ENCODE measurements at regions not wholly inside any gene's neighbourhood (a gene's known extent, or its start where the extent isn't known, plus 50 kb on each side); places are given as distances from the start of the nearest gene placed in this dataset.

DNA sequence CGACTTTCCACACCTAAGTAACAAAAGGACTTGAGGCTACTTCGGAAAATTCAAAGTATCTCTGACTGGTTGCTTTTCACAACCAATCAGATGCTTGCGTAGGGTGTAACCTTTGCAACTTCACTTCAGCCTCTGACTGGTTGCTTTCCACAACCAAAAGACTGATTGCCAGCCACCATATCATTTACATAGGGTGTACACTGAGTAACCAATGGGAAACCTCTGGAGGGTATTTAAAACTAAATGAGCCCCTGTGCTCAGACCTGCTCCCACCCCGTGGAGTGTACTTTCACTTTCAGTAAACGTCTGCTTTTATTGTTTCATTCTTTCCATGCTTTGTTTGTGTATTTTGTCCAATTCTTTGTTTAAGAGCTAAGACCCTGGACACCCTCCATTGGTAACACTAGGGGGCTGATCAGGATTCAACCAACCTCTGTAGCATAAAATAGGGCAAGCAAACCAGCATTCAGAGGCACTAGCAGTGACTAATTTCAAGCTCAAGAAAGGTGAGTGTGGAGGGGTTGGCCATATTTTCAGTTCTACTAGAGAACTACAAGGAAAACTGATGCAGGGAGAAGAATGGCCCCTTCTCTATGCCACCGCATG lies 390.8 kb downstream of the POM121L12 start:
- DNase-seq (ENCODE audit: low spot score): no peak
- Mint-ChIP-seq H3K4me1 (ENCODE audit: low read depth) (no peaks in the 10 kb centered on the region), H3K27me3 (ENCODE audit: low read depth) (no peaks in the 10 kb centered on the region), H3K36me3 (ENCODE audit: low read depth) (no peaks in the 10 kb centered on the region), H3K4me3 (ENCODE audit: unreplicated experiment) (no peak overlapping the region), H3K9me3 (ENCODE audit: low read depth) (peaks cover 6% of the 10 kb centered on the region), H3K27ac (ENCODE audit: unreplicated experiment) (no peak overlapping the region)
- TF ChIP-seq, protein P1, sequence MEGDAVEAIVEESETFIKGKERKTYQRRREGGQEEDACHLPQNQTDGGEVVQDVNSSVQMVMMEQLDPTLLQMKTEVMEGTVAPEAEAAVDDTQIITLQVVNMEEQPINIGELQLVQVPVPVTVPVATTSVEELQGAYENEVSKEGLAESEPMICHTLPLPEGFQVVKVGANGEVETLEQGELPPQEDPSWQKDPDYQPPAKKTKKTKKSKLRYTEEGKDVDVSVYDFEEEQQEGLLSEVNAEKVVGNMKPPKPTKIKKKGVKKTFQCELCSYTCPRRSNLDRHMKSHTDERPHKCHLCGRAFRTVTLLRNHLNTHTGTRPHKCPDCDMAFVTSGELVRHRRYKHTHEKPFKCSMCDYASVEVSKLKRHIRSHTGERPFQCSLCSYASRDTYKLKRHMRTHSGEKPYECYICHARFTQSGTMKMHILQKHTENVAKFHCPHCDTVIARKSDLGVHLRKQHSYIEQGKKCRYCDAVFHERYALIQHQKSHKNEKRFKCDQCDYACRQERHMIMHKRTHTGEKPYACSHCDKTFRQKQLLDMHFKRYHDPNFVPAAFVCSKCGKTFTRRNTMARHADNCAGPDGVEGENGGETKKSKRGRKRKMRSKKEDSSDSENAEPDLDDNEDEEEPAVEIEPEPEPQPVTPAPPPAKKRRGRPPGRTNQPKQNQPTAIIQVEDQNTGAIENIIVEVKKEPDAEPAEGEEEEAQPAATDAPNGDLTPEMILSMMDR (IDR thresholded peaks at IDR 0.05): no peak

DNA sequence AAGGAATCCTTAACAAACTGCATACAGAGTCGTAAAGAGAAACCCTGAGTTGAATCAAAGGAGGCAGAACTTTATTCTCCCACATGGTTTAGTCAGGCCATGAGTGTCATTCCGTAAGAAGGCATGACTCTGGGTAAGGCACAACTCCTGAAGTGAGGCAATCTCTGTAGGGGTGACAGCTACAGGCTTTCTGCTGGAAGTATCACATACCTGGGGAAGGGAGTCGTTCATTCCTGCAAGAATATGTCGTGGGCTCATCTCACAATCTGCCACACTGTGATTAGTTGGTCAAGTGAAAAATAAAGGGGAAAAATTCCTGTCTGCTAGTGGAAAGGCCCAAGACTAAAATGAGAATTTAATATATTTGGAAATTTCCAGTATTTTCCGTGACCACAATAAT lies 392.6 kb downstream of the POM121L12 start:
- Mint-ChIP-seq H3K27ac (ENCODE audit: unreplicated experiment) (no peak overlapping the region), H3K4me3 (ENCODE audit: unreplicated experiment) (no peak overlapping the region), H3K36me3 (ENCODE audit: low read depth) (no peaks in the 10 kb centered on the region), H3K27me3 (ENCODE audit: low read depth) (no peaks in the 10 kb centered on the region), H3K4me1 (ENCODE audit: low read depth) (no peaks in the 10 kb centered on the region), H3K9me3 (ENCODE audit: low read depth) (peaks cover 6% of the 10 kb centered on the region)
- DNase-seq (ENCODE audit: low spot score): no peak
- TF ChIP-seq, protein P1 (IDR thresholded peaks at IDR 0.05): no peak

GRCh38 chr7:53431901-53432300 lies 396.5 kb downstream of the POM121L12 start:
- peaks cover 6% of the 10 kb centered on the region for H3K9me3 Mint-ChIP-seq (ENCODE audit: low read depth)
- no peak for DNase-seq (ENCODE audit: low spot score)
- H3K27ac Mint-ChIP-seq (ENCODE audit: unreplicated experiment): no peak overlapping the region
- no peak overlapping the region for H3K4me3 Mint-ChIP-seq (ENCODE audit: unreplicated experiment)
- H3K27me3 Mint-ChIP-seq (ENCODE audit: low read depth): no peaks in the 10 kb centered on the region
- no peaks in the 10 kb centered on the region for H3K36me3 Mint-ChIP-seq (ENCODE audit: low read depth)
- no peaks in the 10 kb centered on the region for H3K4me1 Mint-ChIP-seq (ENCODE audit: low read depth)
- TF ChIP-seq, protein P1 (IDR thresholded peaks at IDR 0.05): no peak

GRCh38 chr7:53437336-53437735 lies 401.9 kb downstream of the POM121L12 start:
- H3K9me3 Mint-ChIP-seq (ENCODE audit: low read depth): no peaks in the 10 kb centered on the region
- no peak overlapping the region for H3K27ac Mint-ChIP-seq (ENCODE audit: unreplicated experiment)
- H3K4me3 Mint-ChIP-seq (ENCODE audit: unreplicated experiment): no peak overlapping the region
- H3K4me1 Mint-ChIP-seq (ENCODE audit: low read depth): no peaks in the 10 kb centered on the region
- no peaks in the 10 kb centered on the region for H3K36me3 Mint-ChIP-seq (ENCODE audit: low read depth)
- DNase-seq (ENCODE audit: low spot score): no peak
- H3K27me3 Mint-ChIP-seq (ENCODE audit: low read depth): no peaks in the 10 kb centered on the region
- TF ChIP-seq, protein P1 (IDR thresholded peaks at IDR 0.05): no peak

GRCh38 chr7:53446170-53446569 lies 410.7 kb downstream of the POM121L12 start:
- Mint-ChIP-seq H3K27me3 (ENCODE audit: low read depth) (peaks cover 2% of the 10 kb centered on the region), H3K4me3 (ENCODE audit: unreplicated experiment) (no peak overlapping the region), H3K36me3 (ENCODE audit: low read depth) (no peaks in the 10 kb centered on the region), H3K9me3 (ENCODE audit: low read depth) (no peaks in the 10 kb centered on the region), H3K27ac (ENCODE audit: unreplicated experiment) (no peak overlapping the region), H3K4me1 (ENCODE audit: low read depth) (no peaks in the 10 kb centered on the region)
- no peak for DNase-seq (ENCODE audit: low spot score)
- TF ChIP-seq, protein P1 (IDR thresholded peaks at IDR 0.05): no peak
